OCI-LY3 (cell line): ENCODE measurements at regions not wholly inside any gene's neighbourhood (a gene's known extent, or its start where the extent isn't known, plus 50 kb on each side); places are given as distances from the start of the nearest gene placed in this dataset.

Source experiments
- EZH2phosphoT487 ChIP-seq: fragments of 200-600 bp; shearing (Covaris generic); IDR thresholded peaks from 2 replicates; pipeline ENCODE4 v1.6.1; 2018; ENCODE audit warnings: antibody characterized with exemption, mixed run types, low read depth
- TF ChIP-seq, protein P1 (sequence below): fragments of 200-600, 300-600 bp; sonication (generic); IDR thresholded peaks from 2 replicates; pipeline ENCODE4 v1.5.1; 2014; ENCODE audit warnings: antibody characterized with exemption, low read length, low read depth

GRCh38 chr21:17708522-17709265, 96.0 kb upstream of the BTG3 start:
- TF ChIP-seq, protein P1, sequence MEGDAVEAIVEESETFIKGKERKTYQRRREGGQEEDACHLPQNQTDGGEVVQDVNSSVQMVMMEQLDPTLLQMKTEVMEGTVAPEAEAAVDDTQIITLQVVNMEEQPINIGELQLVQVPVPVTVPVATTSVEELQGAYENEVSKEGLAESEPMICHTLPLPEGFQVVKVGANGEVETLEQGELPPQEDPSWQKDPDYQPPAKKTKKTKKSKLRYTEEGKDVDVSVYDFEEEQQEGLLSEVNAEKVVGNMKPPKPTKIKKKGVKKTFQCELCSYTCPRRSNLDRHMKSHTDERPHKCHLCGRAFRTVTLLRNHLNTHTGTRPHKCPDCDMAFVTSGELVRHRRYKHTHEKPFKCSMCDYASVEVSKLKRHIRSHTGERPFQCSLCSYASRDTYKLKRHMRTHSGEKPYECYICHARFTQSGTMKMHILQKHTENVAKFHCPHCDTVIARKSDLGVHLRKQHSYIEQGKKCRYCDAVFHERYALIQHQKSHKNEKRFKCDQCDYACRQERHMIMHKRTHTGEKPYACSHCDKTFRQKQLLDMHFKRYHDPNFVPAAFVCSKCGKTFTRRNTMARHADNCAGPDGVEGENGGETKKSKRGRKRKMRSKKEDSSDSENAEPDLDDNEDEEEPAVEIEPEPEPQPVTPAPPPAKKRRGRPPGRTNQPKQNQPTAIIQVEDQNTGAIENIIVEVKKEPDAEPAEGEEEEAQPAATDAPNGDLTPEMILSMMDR: no peak
- TF ChIP-seq EZH2phosphoT487: no peak
